ENCODE measurements at regions not wholly inside any gene's neighbourhood (a gene's known extent, or its start where the extent isn't known, plus 50 kb on each side); places are given as distances from the start of the nearest gene placed in this dataset.
"Not testable (repeated sequence)": the region's sequence is repeated elsewhere in the genome, so short reads cannot be mapped to it uniquely, and the experiment has no call there.

GRCh38 chr6:28683945-28684538 lies 158.4 kb downstream of the GPX5 start:
- H3K4me3 Mint-ChIP-seq (ENCODE audit: unreplicated experiment): no peak overlapping the region
- no peaks in the 10 kb centered on the region for H3K36me3 Mint-ChIP-seq (ENCODE audit: low read depth)
- DNase-seq (ENCODE audit: low spot score): no peak
- H3K27ac Mint-ChIP-seq (ENCODE audit: unreplicated experiment): no peak overlapping the region
- no peaks in the 10 kb centered on the region for H3K9me3 Mint-ChIP-seq (ENCODE audit: low read depth)
- peaks cover 6% of the 10 kb centered on the region for H3K4me1 Mint-ChIP-seq (ENCODE audit: low read depth)
- TF ChIP-seq, protein P1, sequence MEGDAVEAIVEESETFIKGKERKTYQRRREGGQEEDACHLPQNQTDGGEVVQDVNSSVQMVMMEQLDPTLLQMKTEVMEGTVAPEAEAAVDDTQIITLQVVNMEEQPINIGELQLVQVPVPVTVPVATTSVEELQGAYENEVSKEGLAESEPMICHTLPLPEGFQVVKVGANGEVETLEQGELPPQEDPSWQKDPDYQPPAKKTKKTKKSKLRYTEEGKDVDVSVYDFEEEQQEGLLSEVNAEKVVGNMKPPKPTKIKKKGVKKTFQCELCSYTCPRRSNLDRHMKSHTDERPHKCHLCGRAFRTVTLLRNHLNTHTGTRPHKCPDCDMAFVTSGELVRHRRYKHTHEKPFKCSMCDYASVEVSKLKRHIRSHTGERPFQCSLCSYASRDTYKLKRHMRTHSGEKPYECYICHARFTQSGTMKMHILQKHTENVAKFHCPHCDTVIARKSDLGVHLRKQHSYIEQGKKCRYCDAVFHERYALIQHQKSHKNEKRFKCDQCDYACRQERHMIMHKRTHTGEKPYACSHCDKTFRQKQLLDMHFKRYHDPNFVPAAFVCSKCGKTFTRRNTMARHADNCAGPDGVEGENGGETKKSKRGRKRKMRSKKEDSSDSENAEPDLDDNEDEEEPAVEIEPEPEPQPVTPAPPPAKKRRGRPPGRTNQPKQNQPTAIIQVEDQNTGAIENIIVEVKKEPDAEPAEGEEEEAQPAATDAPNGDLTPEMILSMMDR (IDR thresholded peaks at IDR 0.05): peak; percentile 87
- peaks cover 41% of the 10 kb centered on the region for H3K27me3 Mint-ChIP-seq (ENCODE audit: low read depth)

- H3K27me3 Mint-ChIP-seq (ENCODE audit: low read depth): peaks cover 48% of the 10 kb centered on the region
- not testable (repeated sequence) for DNase-seq (ENCODE audit: low spot score); H3K4me3 Mint-ChIP-seq (ENCODE audit: unreplicated experiment); H3K9me3 Mint-ChIP-seq (ENCODE audit: low read depth); H3K27ac Mint-ChIP-seq (ENCODE audit: unreplicated experiment); H3K36me3 Mint-ChIP-seq (ENCODE audit: low read depth); H3K4me1 Mint-ChIP-seq (ENCODE audit: low read depth)
Observed at GRCh38 chr6:28685960-28686359, 160.3 kb downstream of the GPX5 start.

- H3K9me3 Mint-ChIP-seq (ENCODE audit: low read depth); H3K4me1 Mint-ChIP-seq (ENCODE audit: low read depth); DNase-seq (ENCODE audit: low spot score): not testable (repeated sequence)
Observed at GRCh38 chr6:28686446-28687027, 160.9 kb downstream of the GPX5 start.

DNA sequence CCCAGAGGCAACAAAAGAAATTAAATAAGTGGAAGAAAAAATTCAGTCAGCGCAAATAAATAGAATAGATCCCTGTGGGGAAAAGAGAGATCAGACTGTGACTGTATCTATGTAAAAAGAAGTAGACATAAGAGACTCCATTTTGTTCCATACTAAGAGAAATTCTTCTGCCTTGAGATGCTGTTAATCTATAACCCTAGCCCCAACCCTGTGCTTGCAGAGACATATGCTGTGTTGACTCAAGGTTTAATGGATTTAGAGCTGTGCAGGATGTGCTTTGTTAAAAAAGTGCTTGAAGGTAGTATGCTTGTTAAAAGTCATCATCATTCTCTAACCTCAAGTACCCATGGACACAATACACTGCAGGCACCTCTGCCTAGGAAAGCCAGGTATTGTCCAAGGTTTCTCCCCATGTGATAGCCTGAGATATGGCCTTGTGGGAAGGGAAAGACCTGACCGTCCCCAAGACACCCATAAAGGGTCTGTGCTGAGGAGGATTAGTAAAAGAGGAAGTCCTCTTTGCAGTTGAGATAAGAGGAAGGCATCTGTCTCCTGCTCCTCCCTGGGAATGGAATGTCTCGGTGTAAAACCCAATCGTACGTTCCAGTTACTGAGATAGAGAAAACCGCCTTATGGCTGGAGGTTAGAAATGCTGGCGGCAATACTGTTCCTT lies 161.8 kb downstream of the GPX5 start:
- H3K27me3 Mint-ChIP-seq (ENCODE audit: low read depth): peaks cover 49% of the 10 kb centered on the region
- H3K36me3 Mint-ChIP-seq (ENCODE audit: low read depth); H3K4me1 Mint-ChIP-seq (ENCODE audit: low read depth); H3K4me3 Mint-ChIP-seq (ENCODE audit: unreplicated experiment); DNase-seq (ENCODE audit: low spot score); H3K27ac Mint-ChIP-seq (ENCODE audit: unreplicated experiment); H3K9me3 Mint-ChIP-seq (ENCODE audit: low read depth): not testable (repeated sequence)

More at GRCh38 chr6:28686446-28687027, 160.9 kb downstream of the GPX5 start:
- H3K4me3 Mint-ChIP-seq (ENCODE audit: unreplicated experiment); H3K36me3 Mint-ChIP-seq (ENCODE audit: low read depth); H3K27ac Mint-ChIP-seq (ENCODE audit: unreplicated experiment): not testable (repeated sequence)
- TF ChIP-seq, protein P1 (IDR thresholded peaks at IDR 0.05): peak; percentile 92
- peaks cover 49% of the 10 kb centered on the region for H3K27me3 Mint-ChIP-seq (ENCODE audit: low read depth)

- H3K36me3 Mint-ChIP-seq (ENCODE audit: low read depth); DNase-seq (ENCODE audit: low spot score); H3K4me3 Mint-ChIP-seq (ENCODE audit: unreplicated experiment); H3K27ac Mint-ChIP-seq (ENCODE audit: unreplicated experiment); H3K4me1 Mint-ChIP-seq (ENCODE audit: low read depth); H3K9me3 Mint-ChIP-seq (ENCODE audit: low read depth): not testable (repeated sequence)
- H3K27me3 Mint-ChIP-seq (ENCODE audit: low read depth): peaks cover 72% of the 10 kb centered on the region
Observed at GRCh38 chr6:28691991-28692390, 166.3 kb downstream of the GPX5 start.

GRCh38 chr6:28693033-28693750 lies 167.5 kb downstream of the GPX5 start:
- no peak overlapping the region for H3K4me3 Mint-ChIP-seq (ENCODE audit: unreplicated experiment)
- H3K36me3 Mint-ChIP-seq (ENCODE audit: low read depth): no peaks in the 10 kb centered on the region
- TF ChIP-seq, protein P1 (IDR thresholded peaks at IDR 0.05): no peak
- H3K4me1 Mint-ChIP-seq (ENCODE audit: low read depth): peaks cover 5% of the 10 kb centered on the region
- H3K27ac Mint-ChIP-seq (ENCODE audit: unreplicated experiment): no peak overlapping the region
- H3K9me3 Mint-ChIP-seq (ENCODE audit: low read depth): no peaks in the 10 kb centered on the region
- no peak for DNase-seq (ENCODE audit: low spot score)
- peaks cover 71% of the 10 kb centered on the region for H3K27me3 Mint-ChIP-seq (ENCODE audit: low read depth)

All from chondrocyte (in vitro differentiated cells).